H7 (cell line): ENCODE measurements at regions not wholly inside any gene's neighbourhood (a gene's known extent, or its start where the extent isn't known, plus 50 kb on each side); places are given as distances from the start of the nearest gene placed in this dataset.

Source experiments
- DNase-seq: peaks from one replicate; pipeline ENCODE4 v3.0.0; 2012
- H3K27me3 ChIP-seq: 2 replicates; pipeline ENCODE4 v1.6.0; 2011; ENCODE audit warnings: mild to moderate bottlenecking, low read length; ENCODE audit not compliant: control insufficient read depth, insufficient read depth
- H3K36me3 ChIP-seq: replicated peaks from 2 replicates; pipeline ENCODE4 v1.5.1; 2011; ENCODE audit warnings: low read length; ENCODE audit not compliant: control insufficient read depth, insufficient read depth
- H3K4me3 ChIP-seq: 2 replicates; pipeline ENCODE4 v1.5.1; 2011; ENCODE audit warnings: low read depth, mild to moderate bottlenecking, control low read depth, low read length, moderate library complexity; ENCODE audit not compliant: insufficient read depth

GRCh38 chr14:82438436-82438835 is 904.8 kb upstream of the SEL1L start:
- H3K36me3 ChIP-seq = no peaks in the 10 kb centered on the region
- no peak for DNase-seq
- H3K4me3 ChIP-seq = no peak overlapping the region
- H3K27me3 ChIP-seq = no peaks in the 10 kb centered on the region

- Histone ChIP-seq H3K27me3 (no peaks in the 10 kb centered on the region), H3K4me3 (no peak overlapping the region), H3K36me3 (no peaks in the 10 kb centered on the region)
- DNase-seq = no peak
Measured at GRCh38 chr14:82441270-82441669, 907.6 kb upstream of the SEL1L start.

GRCh38 chr14:82445810-82446570 is 912.3 kb upstream of the SEL1L start:
- DNase-seq = no peak
- H3K4me3 ChIP-seq = no peak overlapping the region
- H3K36me3 ChIP-seq = no peaks in the 10 kb centered on the region
- no peaks in the 10 kb centered on the region for H3K27me3 ChIP-seq

DNA sequence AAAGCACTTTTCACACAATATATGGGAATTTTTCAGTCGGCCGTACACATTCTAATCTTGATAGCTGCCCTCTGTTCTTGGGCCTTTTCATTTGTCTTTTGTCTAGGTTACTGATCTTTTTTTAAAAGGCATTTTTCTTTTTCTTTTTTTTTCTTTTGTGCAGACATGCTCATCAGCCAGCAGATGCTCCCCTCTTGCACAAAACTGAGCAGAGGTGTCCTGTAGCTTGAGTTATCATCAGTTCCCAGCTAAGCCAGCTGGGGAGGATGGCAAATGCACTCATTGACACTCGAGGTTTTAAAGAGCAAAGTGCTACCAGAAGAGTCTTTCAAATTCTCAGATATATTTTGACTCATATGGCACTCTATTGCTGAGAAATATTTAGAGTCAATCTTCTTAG is 913.9 kb upstream of the SEL1L start:
- H3K27me3 ChIP-seq = no peaks in the 10 kb centered on the region
- H3K36me3 ChIP-seq = no peaks in the 10 kb centered on the region
- DNase-seq = peak; percentile 1
- H3K4me3 ChIP-seq = no peak overlapping the region

DNA sequence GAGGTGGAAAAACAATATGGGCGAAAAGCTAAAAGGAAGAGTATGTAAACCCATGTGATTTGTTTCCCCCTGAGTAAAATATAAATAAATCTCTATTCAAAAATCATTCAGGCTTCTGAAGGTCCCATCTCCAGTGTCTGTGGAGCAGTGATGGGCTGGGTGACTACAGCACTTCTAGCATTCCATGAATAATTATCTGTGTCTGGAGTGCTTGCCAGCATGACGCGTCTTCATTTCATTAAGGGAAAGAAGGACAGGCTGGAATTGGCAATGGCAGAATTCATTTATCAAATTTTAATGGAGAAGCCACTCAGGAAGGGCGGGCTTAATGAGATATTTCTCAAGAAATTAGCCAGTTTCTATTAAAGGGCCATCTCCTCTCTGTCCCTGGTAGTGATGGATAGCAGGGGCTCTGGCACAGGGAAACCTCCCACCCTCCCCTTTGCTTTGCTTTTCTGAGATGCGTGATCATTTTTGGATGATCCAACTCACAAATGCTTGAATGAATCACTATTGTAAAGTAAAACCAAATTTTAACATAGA is 916.3 kb upstream of the SEL1L start:
- no peak overlapping the region for H3K4me3 ChIP-seq
- no peak for DNase-seq
- no peaks in the 10 kb centered on the region for H3K36me3 ChIP-seq
- no peaks in the 10 kb centered on the region for H3K27me3 ChIP-seq

- H3K27me3 ChIP-seq = no peaks in the 10 kb centered on the region
- H3K4me3 ChIP-seq = no peak overlapping the region
- no peaks in the 10 kb centered on the region for H3K36me3 ChIP-seq
- DNase-seq = no peak
Measured at GRCh38 chr14:82451675-82452074, 918.0 kb upstream of the SEL1L start.

GRCh38 chr14:82482345-82482744 is 948.7 kb upstream of the SEL1L start:
- Histone ChIP-seq H3K36me3 (no peaks in the 10 kb centered on the region), H3K27me3 (no peaks in the 10 kb centered on the region), H3K4me3 (no peak overlapping the region)
- no peak for DNase-seq

DNA sequence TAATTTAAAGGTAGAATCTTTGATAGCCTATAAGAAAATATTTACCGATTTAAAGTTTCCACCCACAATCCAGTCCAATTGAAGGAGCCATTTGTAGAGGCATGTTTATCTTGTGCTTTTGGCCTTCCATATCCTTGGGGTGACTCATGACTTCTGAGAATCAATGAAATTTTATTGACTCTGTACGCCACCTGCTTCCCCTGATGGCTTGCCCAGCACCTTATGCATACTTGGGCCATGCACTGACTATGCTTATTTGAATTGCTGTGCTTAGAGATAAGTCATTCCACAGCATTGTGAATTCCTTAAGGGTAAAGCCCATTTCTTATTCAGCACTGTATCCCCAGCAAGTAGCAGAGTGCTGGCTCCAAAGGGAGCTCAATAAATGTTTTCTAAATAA is 954.8 kb upstream of the SEL1L start:
- Histone ChIP-seq H3K4me3 (no peak overlapping the region), H3K36me3 (no peaks in the 10 kb centered on the region), H3K27me3 (no peaks in the 10 kb centered on the region)
- no peak for DNase-seq

GRCh38 chr14:82490397-82490796 is 956.7 kb upstream of the SEL1L start:
- Histone ChIP-seq H3K27me3 (no peaks in the 10 kb centered on the region), H3K36me3 (no peaks in the 10 kb centered on the region), H3K4me3 (no peak overlapping the region)
- DNase-seq = no peak

- Histone ChIP-seq H3K27me3 (no peaks in the 10 kb centered on the region), H3K36me3 (no peaks in the 10 kb centered on the region), H3K4me3 (no peak overlapping the region)
- DNase-seq = no peak
Measured at GRCh38 chr14:82492157-82492556, 958.5 kb upstream of the SEL1L start.

DNA sequence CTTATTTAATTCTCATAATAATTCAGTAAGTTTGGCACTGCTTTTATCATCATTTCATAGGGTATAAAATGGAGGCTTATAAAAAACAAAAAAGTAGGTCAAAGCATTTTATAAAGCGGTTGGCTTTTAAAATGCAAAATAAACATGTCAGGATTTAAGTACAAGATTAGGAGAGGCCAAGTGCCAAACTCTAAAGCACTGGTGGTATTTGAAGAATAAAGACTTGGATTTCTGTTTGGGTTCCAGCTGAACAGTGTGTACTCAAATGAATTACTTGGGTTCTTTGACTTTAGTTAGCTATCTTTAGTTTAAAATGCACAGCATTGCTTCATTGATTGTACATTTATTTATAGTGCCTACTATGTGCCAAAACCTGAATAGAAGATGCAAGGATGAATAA is 966.6 kb upstream of the SEL1L start:
- no peak for DNase-seq
- Histone ChIP-seq H3K4me3 (no peak overlapping the region), H3K36me3 (no peaks in the 10 kb centered on the region), H3K27me3 (no peaks in the 10 kb centered on the region)

DNA sequence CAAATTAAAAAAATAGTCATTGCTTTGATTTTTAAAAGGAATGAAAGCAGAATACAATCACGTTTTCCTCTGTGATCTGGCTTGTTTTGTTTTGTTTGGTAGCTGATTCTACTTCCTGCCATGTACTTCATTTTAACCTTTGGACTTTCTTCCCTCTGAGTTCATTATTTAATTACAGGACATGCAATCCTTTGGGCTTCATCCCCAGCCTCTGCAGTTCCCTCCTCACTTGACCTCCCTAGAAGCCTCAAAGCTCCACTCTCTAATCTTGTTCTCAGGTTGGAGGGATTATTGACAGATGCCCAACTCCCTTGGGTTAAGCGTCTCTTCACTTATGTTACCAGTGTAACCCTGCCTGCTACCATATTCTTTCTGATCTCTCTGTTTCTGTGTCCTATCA is 967.9 kb upstream of the SEL1L start:
- DNase-seq = no peak
- H3K36me3 ChIP-seq = no peaks in the 10 kb centered on the region

DNA sequence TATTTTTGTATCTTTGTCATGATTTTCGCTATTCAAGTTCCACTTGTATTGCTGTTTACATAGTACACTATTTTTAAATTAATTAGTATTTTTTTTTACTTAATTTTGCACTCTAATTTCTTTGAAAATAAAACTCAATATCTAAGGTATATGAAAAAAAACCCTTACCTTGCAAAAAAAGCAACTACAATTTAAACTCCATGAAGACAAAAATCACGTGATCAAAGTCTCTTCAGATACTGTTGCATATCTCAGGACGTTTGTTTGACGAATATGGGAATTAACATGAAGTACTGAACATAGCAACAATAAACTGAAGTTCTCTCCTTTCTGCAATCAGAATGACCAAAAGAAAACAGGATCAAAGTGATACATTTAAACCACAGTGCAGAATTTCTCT is 968.4 kb upstream of the SEL1L start:
- Histone ChIP-seq H3K27me3 (no peaks in the 10 kb centered on the region), H3K36me3 (no peaks in the 10 kb centered on the region), H3K4me3 (no peak overlapping the region)
- DNase-seq = no peak

More for the DNA sequence above, 967.9 kb upstream of the SEL1L start:
- Histone ChIP-seq H3K27me3 (no peaks in the 10 kb centered on the region), H3K4me3 (no peak overlapping the region)

DNA sequence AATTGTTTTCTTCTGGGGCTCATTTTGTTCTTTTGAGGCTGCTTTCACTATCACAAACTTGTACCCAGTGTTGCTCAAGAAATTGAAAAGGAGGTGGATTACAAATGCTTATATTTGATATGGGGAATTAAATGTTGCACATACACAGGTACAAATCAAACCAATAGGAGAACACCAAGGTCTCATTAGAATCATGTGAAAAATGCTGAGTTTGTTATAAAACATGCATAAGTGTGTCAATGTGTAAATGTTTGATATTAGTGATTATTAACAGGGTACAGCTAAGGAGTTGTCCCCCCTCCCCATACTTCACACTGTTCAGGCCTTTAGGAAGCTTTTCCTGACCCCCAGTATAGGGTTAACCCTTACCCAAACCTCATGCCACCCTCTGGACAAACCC is 971.2 kb upstream of the SEL1L start:
- no peak for DNase-seq
- Histone ChIP-seq H3K27me3 (no peaks in the 10 kb centered on the region), H3K4me3 (no peak overlapping the region), H3K36me3 (no peaks in the 10 kb centered on the region)

DNA sequence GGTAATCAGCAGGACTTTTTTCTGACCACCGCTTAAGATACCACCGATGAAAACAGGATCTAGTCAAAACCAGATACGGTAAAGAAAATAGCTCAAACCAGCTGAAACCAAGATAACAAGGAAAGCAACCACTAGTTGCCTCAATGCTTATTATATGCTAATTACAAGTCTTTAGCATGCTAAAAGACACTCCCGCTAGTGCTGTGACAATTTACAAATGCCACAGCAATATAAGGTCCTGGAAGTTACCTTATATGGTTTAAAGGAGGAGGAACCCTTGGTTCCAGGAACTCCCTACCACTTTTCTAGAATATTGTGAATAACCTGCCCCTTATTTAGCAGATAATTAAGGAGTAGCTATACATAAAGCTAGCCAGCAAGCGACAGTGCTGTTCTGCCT is 976.4 kb upstream of the SEL1L start:
- no peaks in the 10 kb centered on the region for H3K36me3 ChIP-seq
- no peaks in the 10 kb centered on the region for H3K27me3 ChIP-seq
- H3K4me3 ChIP-seq = no peak overlapping the region
- DNase-seq = no peak

DNA sequence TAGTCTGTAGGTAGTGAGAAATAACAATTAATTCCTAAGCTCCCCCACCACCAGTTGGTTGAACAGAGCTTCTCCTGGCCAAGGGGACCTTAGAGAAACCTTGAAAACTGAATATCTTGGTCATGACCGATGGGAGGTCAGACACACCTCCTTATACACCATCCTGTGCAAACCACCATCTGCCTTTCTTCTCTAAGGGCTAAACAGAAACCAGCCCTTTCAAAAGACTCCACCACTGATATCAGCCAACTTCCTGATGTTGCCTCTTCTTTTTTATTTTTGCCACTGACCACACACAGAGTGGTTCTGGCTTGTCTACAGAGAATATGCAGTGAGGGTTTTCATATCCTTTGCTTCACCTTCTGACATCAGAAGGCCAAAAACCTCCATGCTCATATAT is 977.7 kb upstream of the SEL1L start:
- no peak for DNase-seq

More for the DNA sequence above, 977.7 kb upstream of the SEL1L start:
- H3K36me3 ChIP-seq = no peaks in the 10 kb centered on the region
- H3K27me3 ChIP-seq = no peaks in the 10 kb centered on the region
- no peak overlapping the region for H3K4me3 ChIP-seq
